ENCODE measurements at regions not wholly inside any gene's neighbourhood (a gene's known extent, or its start where the extent isn't known, plus 50 kb on each side); places are given as distances from the start of the nearest gene placed in this dataset.
A peak's percentile ranks its signal among the peaks of the same experiment; 100 is the strongest.

GRCh38 chr22:22396741-22397291 lies 111.7 kb downstream of the ZNF280B start:
- no peak for DNase-seq

GRCh38 chr22:22397292-22397870 lies 111.2 kb downstream of the ZNF280B start:
- no peak for DNase-seq

GRCh38 chr22:22397875-22398524 lies 110.5 kb downstream of the ZNF280B start:
- DNase-seq: no peak

DNA sequence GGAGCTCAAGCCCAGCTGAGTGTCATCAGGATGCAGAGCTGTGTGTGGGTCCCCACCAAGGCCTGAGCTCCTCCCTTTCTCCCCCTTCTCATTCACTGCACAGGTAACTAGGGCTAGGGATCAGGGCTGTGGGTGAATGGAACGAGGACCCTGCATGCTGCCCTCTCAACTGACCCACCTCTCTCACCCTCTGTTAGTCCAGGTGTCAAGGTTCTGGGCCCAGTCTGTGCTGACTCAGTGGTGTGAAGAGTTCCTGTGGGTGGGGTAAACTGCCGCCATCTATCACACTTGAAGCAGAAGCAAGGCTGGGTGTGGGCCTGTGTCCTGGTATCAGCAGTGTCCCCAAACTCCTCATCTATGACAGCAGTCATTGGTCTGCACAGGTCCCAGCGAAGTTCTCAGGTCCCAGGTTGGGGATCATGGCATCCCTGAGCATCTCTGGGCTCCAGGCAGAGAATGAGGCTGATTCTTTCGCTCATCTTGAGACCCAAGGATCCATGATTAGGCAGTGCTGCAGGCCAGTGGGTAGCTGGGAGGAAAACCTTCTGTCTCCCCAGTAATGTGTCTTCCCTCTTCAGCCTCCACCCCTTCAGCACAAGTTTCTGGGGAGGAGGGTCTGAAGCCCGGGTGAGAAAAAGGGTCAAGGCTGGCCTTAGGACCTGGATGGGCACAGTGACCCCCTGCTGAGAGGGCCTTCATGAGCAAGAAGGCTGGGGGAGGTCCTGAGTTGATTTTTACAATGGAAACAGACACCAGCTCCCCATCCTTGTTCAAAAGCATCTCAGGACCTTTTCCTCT lies 109.8 kb downstream of the ZNF280B start:
- DNase-seq: no peak

GRCh38 chr22:22400099-22400498 lies 108.4 kb downstream of the ZNF280B start:
- no peak for DNase-seq

DNA sequence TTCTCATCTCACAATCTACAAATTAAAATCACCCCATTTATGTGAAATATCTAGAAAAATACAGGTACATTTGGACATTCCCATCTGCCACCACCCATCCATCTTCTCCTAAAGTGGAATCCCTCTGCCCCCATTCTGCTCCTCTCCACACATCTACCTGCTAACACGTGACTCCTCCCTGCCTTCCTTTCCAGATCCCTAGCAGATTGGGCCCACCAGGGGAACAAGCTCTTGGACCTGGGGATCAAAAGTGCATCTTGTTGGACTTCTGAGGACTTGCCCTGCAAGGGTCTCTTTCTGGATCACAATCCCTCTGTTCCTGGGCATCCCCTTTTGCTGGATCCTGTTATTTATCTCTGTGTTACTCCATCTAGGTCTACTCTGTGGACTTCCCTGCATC lies 107.6 kb downstream of the ZNF280B start:
- no peak for DNase-seq

DNA sequence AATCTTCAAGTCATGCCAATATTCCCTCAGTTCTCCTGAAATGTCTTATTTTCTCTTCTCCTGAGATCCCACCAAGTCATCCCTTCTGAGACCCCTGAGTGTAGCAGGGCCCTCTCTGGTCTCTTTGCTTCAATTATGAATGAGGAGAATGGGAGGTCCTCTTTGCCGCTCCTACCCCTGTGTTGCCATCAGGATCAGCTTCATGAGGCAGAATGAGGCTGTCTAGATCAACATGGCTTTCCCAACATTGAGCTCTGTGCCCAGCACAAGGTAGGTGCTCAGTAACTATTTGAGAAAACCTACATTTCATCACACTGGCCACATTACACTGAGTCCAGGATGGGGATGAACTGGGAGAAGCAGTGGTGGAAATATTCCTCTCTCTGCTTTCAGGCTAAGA lies 107.2 kb downstream of the ZNF280B start:
- DNase-seq: no peak

- no peak for DNase-seq
Measured at GRCh38 chr22:22403306-22403705, 105.2 kb downstream of the ZNF280B start.

DNA sequence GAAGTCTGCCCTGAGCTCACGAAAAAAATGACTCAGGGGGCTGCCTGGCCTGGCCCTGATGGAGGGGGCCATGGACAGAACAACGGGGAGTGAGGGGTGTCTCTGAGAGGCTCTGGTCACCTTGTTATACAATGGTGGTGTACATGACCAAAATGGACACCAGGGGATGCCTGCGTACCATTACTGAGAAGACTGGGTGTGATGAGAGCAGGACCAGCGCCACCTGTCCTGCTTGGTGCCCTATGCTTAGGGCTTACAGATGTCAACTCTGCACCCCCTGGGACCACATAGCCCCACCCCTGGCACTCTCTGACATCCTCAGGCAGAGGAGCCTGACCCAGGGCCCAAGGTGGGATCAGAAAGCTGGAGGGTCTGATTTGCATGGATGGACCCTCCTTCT lies 104.8 kb downstream of the ZNF280B start:
- no peak for DNase-seq

DNA sequence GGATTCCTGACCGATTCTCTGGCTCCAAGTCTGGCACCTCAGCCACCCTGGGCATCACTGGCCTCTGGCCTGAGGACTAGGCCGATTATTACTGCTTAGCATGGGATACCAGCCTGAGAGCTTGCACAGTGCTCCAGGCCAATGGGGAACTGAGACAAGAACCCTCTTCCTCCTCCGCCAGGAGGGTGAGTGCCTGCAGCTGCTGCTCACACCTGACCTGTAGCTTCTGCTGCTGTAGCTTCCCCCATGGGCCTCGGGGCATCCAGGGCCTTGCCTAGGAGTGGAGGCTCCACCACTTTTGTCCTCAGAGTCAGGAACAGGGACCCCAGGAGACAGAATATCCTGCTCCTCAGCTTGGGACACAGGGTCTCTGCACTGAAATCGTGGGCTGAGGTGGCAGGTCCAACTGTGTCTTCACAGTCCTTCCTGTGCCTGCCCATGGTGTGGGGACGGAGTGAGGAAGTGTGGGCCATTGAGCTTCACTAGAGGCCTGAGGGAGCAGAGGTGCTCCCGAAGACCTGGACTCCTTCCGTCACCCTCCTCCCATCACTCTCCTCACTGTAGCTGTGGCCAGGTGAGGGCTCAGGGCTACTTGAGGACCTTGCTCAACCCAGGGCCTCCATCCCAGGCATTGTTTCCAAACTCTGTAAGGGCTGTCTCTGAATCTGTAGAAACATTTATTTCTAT lies 103.8 kb downstream of the ZNF280B start:
- peak; percentile 59 for DNase-seq

- DNase-seq: no peak
Measured at GRCh38 chr22:22406445-22407027, 102.0 kb downstream of the ZNF280B start.

DNA sequence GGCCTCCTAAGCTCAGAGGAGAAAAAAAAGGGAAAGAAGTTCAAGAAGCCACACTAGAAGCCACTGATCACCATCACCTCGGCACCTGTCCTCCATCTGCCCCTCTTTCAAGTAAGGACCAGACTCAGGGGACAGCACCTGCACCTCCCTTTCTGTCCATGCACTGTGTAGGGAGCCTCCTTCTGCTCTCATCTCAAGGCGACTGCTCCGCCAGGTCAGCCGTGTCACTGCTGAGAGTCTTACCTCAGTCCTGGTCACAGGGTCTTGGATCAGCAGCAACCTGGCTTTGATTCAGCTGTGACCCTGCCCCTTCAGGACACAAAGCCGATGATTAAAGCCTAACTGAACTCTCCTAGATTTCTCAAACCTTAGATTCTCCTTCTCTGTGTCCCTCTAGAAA lies 101.5 kb downstream of the ZNF280B start:
- DNase-seq: no peak

GRCh38 chr22:22408269-22408668 lies 100.3 kb downstream of the ZNF280B start:
- no peak for DNase-seq

GRCh38 chr22:22408731-22409696 lies 99.5 kb downstream of the ZNF280B start:
- peak; percentile 44 for DNase-seq

- DNase-seq: peak; percentile 45
Measured at GRCh38 chr22:22410121-22410520, 98.4 kb downstream of the ZNF280B start.

- no peak for DNase-seq
Measured at GRCh38 chr22:22410677-22411076, 97.9 kb downstream of the ZNF280B start.

GRCh38 chr22:22414266-22414665 lies 94.3 kb downstream of the ZNF280B start:
- DNase-seq: no peak

DNA sequence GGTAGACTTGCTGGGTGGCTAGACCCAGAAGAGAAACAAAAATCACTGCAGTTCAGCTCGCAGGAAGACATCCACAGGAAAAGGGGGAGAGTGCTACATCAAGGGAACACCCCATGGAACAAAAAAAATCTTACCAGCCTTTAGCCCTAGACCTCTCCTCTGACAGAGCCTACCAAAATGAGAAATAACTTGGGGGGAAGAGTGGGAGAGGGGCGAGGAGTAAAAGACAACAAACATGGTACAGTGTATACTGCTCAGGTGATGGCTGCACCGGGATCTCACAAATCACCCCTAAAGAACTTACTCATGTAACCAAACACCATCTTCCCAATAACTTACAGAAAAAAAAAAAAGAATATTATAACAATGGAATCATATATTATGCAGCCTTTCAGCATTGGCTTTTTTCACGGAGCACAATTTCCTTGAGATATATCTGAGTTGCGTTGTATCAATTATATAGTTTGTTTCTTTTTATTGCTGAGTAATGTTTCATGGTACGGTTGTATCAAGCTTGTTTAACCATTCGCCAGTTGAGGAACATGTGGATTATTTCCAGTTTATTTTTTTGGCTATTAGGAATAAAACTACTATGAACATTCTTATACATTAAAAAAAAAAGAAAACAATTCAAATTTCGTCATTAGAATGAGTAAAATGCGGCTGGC lies 90.9 kb downstream of the ZNF280B start:
- no peak for DNase-seq

- DNase-seq: no peak
Measured at GRCh38 chr22:22418163-22418549, 90.4 kb downstream of the ZNF280B start.

DNA sequence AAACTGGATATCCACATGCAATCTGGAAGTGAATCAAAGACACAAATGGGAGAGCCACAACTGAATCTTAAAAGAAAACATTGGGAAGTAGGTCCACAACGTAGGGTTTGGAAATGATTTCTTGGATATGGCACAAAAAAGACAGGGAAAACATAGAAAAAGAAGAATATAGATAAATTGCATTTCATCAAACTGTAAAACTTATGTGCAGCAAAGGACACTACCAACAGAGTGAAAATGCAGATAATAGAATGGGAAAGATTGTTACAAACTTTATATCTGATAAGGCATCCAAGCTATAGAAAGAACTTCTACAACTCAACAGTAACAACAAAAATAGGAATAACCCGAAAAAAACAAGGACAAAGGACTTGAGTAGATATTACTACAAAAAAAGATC lies 89.6 kb downstream of the ZNF280B start:
- DNase-seq: no peak

DNA sequence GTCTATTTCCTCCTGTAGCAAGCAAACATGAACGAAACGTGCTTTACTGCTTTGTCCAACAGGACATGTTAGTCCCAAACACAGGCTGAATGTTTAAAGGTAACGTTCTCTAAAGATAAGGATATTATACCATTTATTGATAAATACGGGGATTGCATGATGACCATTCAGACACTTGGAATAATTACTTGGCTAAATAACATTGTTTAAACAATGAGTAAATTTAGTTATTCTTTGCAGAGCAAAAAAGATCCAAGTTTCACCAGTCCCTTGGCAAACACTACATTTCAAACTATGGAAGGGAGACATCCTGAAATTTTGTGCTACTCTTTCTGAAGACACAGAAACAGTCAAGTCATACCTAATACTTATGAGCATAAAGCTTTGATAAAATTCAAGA lies 88.0 kb downstream of the ZNF280B start:
- no peak for DNase-seq
